Glomerular visceral epithelial cell (primary cell): ENCODE measurements at regions not wholly inside any gene's neighbourhood (a gene's known extent, or its start where the extent isn't known, plus 50 kb on each side); places are given as distances from the start of the nearest gene placed in this dataset.

Experiments
- DNase-seq: peaks from one replicate; pipeline ENCODE4 v3.0.0-alpha.2; 2016; ENCODE audit errors: extremely low spot score

DNA sequence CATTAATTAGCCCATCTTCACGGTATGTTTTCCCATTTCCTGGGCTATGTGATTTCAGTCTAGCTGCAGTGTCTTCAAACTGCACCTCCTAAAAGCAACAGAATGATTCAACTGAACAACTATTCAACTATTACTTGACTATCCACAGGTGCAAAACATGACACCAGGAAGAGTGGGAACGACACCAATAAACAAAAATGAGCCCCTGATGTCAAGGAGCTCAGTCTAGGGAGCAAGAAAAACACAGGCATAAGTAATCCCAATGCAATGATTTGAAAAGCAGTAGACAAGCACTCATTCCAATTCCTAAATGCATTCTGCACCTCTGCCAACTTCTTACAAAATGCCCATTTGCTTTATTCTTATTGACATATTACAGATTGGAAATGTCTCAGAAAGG is 285.6 kb downstream of the ETS1 start:
- no peak for DNase-seq

DNA sequence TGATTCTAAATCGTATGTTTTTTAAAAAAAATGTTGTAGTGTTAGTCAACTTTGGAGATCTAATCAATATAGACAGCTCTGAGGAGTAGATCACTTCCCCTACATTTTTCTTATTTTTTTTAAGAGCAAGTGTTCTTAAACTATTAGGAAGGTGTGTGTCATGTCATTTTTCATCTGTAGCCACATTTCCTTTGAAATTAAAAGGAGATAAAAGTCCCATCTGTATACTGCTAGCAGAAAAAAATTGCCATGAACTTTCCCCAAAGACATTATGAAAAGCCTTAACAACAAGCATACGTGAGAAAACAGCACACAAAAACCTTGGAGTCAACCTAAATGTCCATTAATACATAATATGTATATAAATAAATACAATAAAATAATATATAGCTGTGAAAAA is 286.6 kb downstream of the ETS1 start:
- no peak for DNase-seq

DNA sequence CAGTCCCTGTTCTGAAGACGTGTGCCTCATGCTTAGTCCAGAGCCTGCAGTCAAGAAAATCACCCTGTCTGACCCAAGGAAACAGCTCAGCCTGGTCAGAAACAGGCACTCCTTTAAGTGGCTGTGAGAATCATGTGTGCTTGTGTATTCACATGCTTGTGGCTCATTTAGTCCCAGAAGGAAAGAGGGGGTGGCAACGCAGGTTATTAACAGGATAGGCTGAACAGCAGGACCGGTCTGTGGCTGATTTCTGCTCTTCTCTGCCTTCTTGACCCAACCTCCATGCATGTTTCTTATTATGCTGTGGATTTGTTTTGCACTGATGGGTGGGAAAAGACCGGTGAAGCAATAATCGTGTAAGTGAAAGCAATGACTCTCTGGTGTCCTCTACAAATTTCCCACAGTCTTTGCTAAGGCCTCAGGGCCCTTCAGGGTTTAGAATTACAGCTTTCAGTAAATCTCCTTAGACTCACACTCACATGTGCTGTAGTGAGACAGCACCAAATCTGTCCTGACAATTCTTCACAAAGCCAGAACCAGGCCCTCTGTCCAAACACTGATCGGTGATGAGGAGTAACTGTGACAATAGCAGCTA is 288.1 kb downstream of the ETS1 start:
- no peak for DNase-seq

DNA sequence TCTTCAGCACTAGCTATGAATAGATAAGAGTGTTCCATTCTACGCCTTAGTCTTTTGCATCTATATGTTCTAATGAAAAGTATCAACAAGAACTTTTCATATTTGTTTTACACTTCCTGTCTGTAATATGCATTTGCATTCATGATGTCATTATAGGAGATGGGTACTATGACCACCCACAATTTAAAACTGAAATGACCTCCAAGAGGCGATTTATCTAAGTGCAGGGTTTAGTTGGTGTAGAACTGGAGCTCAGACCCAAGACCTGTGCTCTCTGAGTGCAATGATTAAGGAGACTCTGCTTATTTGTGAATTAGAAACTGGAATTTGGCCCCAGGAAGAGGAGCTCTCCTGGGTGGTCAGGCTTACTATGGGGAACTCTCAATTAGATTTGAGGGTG is 289.1 kb downstream of the ETS1 start:
- no peak for DNase-seq

DNA sequence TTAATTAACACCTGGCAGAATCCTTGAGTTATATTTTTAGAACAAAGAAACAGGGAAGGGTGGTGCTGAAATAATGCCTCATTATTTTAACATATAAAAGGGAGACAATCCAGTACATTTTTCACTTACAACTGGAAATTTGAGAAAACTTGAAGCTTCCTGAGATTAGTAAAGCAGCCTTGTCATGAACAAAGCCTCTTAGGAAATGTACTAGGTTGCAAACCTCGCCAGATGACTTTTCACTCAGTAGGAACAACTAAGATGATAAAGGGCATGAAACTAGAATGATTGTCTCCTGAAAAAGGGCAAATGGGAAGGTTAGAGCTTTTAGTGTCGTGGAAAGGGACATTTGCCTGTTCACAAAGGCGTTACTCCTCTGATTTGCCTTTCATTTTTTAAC is 289.6 kb downstream of the ETS1 start:
- no peak for DNase-seq

DNA sequence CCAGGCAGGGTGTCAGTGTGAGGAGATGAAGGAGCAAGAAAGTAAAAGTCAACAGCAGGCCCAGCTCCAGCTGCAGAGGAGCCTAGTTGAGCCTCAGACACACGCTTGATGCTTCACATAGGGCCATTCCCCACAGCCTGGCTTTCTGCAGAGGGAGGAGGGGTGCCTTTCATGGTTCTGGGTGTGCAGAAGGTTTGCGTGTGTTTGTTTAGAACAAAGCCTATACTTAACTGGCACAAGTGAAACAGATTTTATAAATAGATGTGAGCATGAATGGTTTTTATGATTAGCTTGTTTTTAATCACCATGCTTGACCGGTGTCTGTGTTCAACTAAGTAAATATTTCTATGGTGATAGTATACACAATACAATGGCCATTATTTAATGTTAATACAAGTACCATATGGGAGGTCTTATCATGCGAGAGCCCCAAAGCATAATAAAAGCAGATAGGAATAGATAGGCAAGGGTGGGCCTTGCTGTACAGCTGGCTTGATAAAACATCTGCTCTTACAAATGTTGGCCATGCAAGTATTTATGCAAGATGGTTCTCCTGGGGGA is 290.2 kb downstream of the ETS1 start:
- DNase-seq = no peak

DNA sequence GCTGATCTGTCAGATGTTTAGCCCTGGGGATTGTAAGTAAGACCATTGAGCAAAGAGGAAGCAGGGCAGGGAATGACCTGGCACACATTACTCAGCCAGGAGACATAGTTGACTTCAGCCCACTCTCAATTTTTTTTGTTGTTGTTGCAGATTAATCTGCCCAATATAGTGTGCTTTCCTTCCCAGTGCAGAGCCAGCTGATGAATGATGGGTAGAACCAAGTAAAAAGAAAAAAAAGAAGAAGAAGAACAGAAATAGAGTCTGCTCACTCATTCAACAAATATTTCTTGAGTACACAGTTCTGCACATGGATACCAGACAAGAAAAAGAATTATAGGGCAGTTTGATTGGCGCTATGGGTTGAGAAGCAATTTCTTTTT is 292.7 kb downstream of the ETS1 start:
- no peak for DNase-seq

DNA sequence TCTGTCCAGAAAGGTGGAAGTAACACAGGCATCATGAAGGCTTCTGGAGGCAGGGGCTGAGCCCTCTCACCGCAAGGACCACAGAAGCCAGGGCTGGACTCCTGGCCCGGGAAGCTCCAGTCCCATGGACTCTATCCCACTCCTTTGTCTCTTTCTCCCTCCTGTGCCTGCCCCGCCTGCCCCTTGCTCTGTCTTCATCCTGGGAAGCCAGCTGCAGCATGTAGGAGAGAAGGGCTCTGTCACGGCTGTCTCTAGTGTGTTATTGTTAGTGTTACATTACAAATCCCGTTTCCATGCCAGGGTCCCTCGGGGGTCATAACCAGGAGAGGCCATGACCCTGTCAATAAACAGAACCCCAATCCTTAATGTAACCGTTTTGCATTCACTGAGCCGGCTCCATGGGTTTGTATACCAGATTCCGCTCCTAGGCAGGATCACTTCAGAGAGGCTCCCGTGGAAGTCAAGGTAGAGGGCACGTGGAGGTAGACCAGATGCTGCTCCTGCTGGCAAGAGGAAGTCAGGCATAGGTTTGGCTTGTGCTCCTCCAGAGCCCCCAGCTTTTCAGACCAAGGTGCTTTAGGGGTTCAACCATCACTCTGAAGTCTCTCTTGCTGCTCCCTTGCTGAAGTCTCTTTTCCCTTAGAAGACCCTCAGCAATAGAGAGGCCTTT is 293.2 kb downstream of the ETS1 start:
- DNase-seq = no peak

DNA sequence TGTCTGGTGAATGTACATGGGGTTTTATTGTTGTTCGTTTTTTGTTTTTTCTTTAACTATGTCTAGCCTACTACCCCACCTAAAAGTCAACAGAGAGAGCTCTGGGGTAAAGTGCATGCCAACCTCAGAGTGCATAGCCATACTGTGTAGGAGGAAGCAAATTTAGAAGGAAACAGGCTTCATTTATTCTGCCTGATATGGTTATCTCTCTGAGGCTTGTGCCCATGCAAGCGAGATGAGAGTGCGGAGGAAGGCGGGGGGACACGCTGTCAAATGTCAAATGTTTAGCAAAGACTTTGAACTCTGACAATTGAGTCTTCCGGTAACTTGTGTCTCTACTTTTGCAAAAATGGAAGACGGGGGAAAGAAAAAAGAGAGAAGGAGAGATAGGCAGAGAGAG is 295.5 kb downstream of the ETS1 start:
- DNase-seq = no peak

DNA sequence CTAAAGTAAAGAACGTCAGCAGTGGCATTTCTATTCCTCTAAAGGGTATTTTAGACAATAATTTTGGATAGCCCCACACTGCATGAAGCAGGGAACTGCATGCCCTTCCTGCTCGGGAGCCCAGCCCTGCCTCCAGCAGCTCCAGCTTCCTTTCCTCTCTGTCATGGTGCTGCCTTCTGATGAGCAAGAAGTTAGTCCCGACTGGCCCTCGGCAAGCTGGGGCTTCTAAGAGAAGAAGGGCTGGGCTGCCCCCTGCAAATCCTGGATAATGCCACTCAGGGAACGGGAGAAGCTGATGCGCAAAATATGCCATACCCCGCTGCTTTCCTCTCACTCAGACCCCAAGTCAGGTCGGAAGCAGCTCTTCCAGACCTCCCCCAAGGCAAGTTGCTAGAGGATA is 296.4 kb downstream of the ETS1 start:
- DNase-seq = no peak

DNA sequence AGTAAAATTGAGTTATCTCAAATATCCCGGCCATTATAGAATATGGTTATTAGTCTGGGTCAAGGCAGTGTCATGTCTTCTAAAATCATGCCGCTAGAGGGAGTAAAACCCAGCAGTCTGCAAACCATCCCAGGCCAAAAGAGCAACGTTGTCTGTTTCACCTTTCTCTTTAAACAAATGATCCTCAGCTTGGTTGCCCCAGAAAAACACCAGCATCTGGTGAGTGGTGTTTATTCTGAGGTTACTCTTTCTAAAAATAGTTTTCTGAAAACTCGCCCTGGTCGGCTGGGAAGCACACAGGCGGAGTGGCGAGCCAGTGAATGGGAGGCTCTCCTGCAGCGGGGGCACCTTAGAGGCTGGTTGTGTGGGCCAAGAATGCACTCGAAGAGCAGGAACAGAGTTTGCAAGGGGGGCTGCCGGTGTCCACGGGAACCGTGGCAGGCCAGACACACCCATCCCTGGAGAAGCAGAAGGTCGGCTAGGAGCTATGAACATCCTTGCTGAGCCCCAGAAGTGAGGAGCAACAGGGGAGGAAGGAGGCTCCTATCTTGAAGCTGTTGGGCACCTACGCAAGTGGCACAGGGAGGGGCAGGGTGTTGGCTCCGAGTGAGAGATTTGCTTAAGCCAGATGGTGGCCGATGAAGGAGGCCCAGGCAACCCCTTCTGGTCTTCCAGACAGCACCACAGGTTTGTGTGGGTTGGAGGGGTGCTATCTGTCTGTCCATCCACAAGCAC is 297.1 kb downstream of the ETS1 start:
- peak; percentile 72 for DNase-seq

DNA sequence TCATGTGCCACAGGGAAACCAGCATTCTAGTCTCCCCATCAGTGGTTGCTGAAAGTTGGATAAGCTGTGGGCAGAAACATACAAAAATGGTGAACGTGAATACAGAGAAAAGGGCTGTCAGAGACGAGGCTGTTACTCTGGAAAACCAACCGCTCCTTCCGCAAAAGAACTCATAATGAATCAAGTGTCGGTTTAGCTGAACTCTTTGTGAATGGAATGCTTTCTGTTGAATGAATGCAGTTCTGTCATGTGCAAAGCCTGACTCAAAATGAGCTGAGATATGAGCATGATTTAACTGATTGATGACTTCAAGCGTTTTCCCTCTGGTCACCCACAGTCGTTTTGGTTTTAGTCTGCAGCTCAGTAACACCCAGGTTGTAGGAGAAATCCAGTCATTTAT is 298.3 kb downstream of the ETS1 start:
- no peak for DNase-seq

DNA sequence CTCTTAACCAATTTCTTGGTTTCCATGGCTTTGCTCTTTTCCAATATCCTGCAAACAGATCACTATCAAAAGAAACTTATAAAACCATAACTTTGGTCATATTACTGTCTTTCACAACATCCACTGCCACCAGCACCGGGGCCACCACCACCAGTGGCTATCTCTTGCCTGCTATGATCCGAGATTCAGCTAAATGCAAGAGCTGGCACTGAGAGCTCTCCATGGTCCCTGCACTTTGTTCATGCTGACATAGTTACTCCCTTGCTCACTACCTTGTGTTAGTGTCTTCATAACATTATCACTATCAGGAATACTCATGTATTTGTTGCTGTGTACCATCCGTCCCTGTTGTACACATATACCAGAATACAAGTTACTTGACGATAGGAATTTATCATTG is 299.0 kb downstream of the ETS1 start:
- no peak for DNase-seq

DNA sequence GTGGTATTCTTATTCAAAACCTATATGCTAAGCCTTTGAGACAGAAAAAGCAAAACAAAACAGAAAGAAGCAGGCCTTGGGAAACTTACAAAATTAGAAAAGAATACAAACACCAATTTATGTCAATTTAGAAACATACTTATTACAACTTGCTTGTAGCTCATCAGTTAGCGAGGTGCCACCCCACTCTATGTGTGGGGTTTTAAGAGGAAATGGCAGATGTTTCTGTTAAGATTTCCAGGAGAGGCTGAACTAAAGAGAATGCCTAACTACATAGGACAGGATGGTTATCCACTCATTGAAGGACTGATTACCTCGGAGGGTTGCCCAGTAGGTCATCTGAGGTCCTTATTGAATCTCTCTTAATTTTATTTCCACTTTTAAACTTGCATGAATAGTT is 302.0 kb downstream of the ETS1 start:
- DNase-seq = no peak

DNA sequence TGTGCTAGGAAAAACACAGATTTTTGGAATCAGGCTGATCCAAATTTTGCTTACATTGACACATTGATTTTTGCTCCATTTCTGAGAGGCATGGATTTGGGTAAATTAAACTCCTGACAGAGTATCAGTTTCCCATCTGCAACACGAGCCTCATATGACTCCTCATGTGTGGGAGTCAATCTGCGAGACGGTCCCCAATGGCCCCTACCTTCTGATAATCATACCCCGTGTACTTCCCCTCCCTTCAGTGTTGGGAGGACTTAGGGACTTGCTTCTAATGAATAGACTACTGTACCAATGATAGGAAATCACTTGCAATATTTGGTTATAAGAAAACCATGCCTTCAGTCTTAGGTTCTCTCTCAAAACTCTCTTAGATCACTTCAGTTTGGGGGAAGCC is 302.7 kb downstream of the ETS1 start:
- DNase-seq = no peak

DNA sequence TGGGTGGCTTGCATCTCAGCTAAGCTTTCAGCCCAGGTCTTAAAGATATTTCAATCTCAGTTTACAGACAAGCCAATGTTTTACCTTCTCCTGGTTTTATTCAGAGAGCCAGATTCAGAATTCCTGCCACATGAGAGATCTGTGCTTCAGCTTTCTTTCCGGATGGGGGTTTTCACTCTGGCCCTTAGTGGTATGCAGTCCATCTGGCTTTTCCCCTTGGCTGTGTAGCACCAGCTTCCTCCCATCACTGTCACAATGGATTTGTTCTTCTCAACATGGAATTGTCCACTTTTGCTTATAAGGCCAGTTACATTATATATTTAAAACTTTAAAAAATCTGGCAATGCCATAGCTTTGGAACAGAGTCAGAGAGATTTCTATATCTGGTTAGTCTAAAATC is 303.9 kb downstream of the ETS1 start:
- no peak for DNase-seq

DNA sequence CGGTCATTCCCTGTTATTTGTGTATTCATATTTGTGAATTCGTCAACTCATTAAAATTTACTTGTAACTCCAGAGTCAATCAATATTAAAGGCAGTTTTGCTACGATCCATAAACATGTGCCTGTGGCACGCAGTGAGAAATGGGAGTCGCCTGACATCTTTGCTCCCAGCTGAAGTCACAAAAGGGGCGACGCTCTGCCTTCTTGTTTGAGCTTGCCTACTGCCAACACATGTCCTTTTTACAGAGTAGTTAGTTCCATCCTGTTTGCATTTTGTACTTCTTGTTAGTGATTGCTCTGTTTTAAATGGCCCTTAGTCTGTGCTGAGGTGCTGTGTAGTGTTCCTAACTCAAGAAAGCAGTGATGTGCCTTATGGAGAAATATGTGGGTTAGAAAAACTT is 305.3 kb downstream of the ETS1 start:
- no peak for DNase-seq

DNA sequence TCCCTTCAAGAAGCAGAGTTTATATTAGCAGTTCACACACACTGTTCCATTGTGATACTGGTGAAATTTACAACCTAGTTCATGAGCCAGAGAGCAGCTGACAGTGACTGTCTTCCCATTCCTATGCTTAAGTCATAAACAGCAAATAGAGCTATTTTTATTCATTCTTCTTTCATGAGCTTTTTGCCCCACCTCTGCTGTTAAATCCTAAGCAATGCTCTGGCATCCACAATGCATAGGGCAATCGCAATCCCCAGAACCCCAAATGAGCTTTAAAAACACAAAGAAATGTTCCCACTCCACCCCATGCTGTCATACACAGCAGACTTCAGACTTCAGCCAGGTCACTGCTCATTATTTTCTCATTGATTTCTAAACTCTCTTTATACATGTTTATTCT is 307.5 kb downstream of the ETS1 start:
- DNase-seq = no peak

DNA sequence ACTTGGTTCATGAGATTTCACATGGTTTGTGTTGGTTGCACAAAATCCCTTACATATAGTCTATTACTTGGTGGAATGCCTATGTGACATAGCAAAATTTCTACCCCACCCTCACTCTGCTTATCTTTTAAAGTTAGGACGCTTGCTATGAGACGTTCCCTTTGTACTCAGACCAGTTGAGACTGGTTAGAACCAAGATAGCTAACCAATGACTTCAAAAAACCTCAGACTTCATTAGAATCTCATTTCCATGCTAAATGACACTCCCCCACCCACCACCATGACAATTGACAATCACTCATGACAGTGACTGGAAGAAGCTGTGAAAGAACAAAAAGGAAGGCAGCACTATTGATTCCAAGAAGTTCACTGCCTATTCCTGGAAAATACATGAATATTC is 313.6 kb downstream of the ETS1 start:
- no peak for DNase-seq

DNA sequence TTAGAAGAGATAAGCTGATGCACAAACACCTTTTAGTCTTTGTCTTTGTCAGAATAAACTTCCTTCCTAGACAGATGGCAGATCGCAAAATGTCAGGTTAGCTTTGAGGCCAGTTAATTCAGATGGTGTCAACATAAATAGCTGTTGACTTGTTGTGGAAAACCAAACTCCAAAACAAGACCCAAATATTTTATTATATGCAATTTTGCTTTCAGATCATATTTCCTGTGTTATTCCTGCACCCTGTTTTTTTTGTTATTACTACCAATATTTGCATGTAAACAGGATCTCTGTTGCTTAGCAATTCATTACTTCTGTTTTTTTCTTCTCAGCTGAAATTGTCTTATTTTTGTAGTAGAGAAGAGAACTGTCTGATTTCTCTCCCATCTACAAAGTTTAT is 316.0 kb downstream of the ETS1 start:
- DNase-seq = no peak

DNA sequence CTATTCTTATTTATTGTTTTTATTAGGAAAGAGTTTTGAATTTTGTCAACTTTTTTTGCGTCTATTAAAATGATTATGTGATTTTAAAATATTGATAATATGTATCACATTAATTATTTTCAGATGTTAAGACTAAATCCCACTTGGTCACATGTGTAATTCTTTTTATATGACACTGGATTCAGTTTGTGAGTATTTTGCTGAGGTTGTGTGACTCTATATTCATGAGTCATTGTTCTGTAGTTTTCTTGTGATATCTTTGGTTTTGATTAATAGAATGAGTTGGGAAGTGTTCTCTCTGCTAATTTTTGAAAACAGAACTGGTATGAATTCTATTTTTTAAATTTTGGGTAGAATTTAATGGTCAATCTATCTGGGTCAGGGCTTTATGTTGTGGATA is 317.9 kb downstream of the ETS1 start:
- no peak for DNase-seq

DNA sequence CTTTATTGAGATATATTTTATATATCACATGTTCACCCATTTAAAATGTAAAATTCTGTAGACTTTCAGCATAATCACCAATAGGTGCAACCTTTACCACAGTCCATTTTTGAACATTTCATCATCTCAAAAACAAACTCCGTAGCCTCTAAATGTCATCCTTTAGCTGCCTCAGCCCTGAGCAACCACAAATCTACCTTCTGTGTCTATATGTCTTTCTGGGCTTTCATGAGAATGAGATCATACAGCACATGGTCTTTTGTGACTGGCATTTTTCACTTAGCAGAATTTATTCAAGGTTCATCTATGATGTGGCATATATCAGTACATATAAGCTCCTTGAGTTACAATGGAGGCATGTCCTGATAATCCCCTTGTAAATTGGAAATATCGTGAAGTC is 320.5 kb downstream of the ETS1 start:
- no peak for DNase-seq
